ENCODE measurements at regions not wholly inside any gene's neighbourhood (a gene's known extent, or its start where the extent isn't known, plus 50 kb on each side); places are given as distances from the start of the nearest gene placed in this dataset.

- Histone ChIP-seq H3K27me3 (ENCODE audit: control insufficient read depth in 2 of 2, insufficient read depth in 2 of 2, low read length in 2 of 2) (no peaks in the 10 kb centered on the region), H3K4me3 (ENCODE audit: low read length in 2 of 2) (no peak overlapping the region), H3K4me1 (ENCODE audit: control insufficient read depth in 2 of 2, insufficient read depth in 2 of 2, low read length in 2 of 2) (no peaks in the 10 kb centered on the region), H3K36me3 (ENCODE audit: control insufficient read depth in 2 of 2, insufficient read depth in 2 of 2, low read length in 2 of 2) (no peaks in the 10 kb centered on the region), H3K27ac (ENCODE audit: low read depth in 2 of 2, low read length in 2 of 2) (no peak overlapping the region), H3K9me3 (ENCODE audit: control insufficient read depth in 2 of 2, low read length in 2 of 2) (no peaks in the 10 kb centered on the region), H3K9ac (ENCODE audit: low read depth in 1 of 2, low read length in 2 of 2) (no peak overlapping the region)
Measured at GRCh38 chr6:3900744-3901336, 51.7 kb downstream of the FAM50B start.

- Histone ChIP-seq H3K27me3 (ENCODE audit: control insufficient read depth in 2 of 2, insufficient read depth in 2 of 2, low read length in 2 of 2) (no peaks in the 10 kb centered on the region), H3K4me3 (ENCODE audit: low read length in 2 of 2) (no peak overlapping the region), H3K9ac (ENCODE audit: low read depth in 1 of 2, low read length in 2 of 2) (no peak overlapping the region), H3K27ac (ENCODE audit: low read depth in 2 of 2, low read length in 2 of 2) (no peak overlapping the region), H3K36me3 (ENCODE audit: control insufficient read depth in 2 of 2, insufficient read depth in 2 of 2, low read length in 2 of 2) (no peaks in the 10 kb centered on the region), H3K4me1 (ENCODE audit: control insufficient read depth in 2 of 2, insufficient read depth in 2 of 2, low read length in 2 of 2) (no peaks in the 10 kb centered on the region), H3K9me3 (ENCODE audit: control insufficient read depth in 2 of 2, low read length in 2 of 2) (no peaks in the 10 kb centered on the region)
Measured at GRCh38 chr6:3902871-3903648, 53.9 kb downstream of the FAM50B start.

- Histone ChIP-seq H3K4me3 (ENCODE audit: low read length in 2 of 2) (no peak overlapping the region), H3K27me3 (ENCODE audit: control insufficient read depth in 2 of 2, insufficient read depth in 2 of 2, low read length in 2 of 2) (no peaks in the 10 kb centered on the region), H3K4me1 (ENCODE audit: control insufficient read depth in 2 of 2, insufficient read depth in 2 of 2, low read length in 2 of 2) (no peaks in the 10 kb centered on the region), H3K36me3 (ENCODE audit: control insufficient read depth in 2 of 2, insufficient read depth in 2 of 2, low read length in 2 of 2) (no peaks in the 10 kb centered on the region), H3K9ac (ENCODE audit: low read depth in 1 of 2, low read length in 2 of 2) (no peak overlapping the region), H3K9me3 (ENCODE audit: control insufficient read depth in 2 of 2, low read length in 2 of 2) (no peaks in the 10 kb centered on the region), H3K27ac (ENCODE audit: low read depth in 2 of 2, low read length in 2 of 2) (no peak overlapping the region)
Measured at GRCh38 chr6:3904518-3904917, 55.3 kb downstream of the FAM50B start.

GRCh38 chr6:3905945-3906845, 57.0 kb downstream of the FAM50B start:
- Histone ChIP-seq H3K4me1 (ENCODE audit: control insufficient read depth in 2 of 2, insufficient read depth in 2 of 2, low read length in 2 of 2) (no peaks in the 10 kb centered on the region), H3K27me3 (ENCODE audit: control insufficient read depth in 2 of 2, insufficient read depth in 2 of 2, low read length in 2 of 2) (no peaks in the 10 kb centered on the region), H3K9ac (ENCODE audit: low read depth in 1 of 2, low read length in 2 of 2) (no peak overlapping the region), H3K27ac (ENCODE audit: low read depth in 2 of 2, low read length in 2 of 2) (no peak overlapping the region), H3K9me3 (ENCODE audit: control insufficient read depth in 2 of 2, low read length in 2 of 2) (no peaks in the 10 kb centered on the region), H3K4me3 (ENCODE audit: low read length in 2 of 2) (no peak overlapping the region), H3K36me3 (ENCODE audit: control insufficient read depth in 2 of 2, insufficient read depth in 2 of 2, low read length in 2 of 2) (no peaks in the 10 kb centered on the region)

GRCh38 chr6:3906846-3907151, 57.6 kb downstream of the FAM50B start:
- no peaks in the 10 kb centered on the region for H3K4me1 ChIP-seq (ENCODE audit: control insufficient read depth in 2 of 2, insufficient read depth in 2 of 2, low read length in 2 of 2)
- no peaks in the 10 kb centered on the region for H3K27me3 ChIP-seq (ENCODE audit: control insufficient read depth in 2 of 2, insufficient read depth in 2 of 2, low read length in 2 of 2)
- H3K27ac ChIP-seq (ENCODE audit: low read depth in 2 of 2, low read length in 2 of 2): no peak overlapping the region
- no peaks in the 10 kb centered on the region for H3K9me3 ChIP-seq (ENCODE audit: control insufficient read depth in 2 of 2, low read length in 2 of 2)
- no peak overlapping the region for H3K9ac ChIP-seq (ENCODE audit: low read depth in 1 of 2, low read length in 2 of 2)
- H3K4me3 ChIP-seq (ENCODE audit: low read length in 2 of 2): no peak overlapping the region
- H3K36me3 ChIP-seq (ENCODE audit: control insufficient read depth in 2 of 2, insufficient read depth in 2 of 2, low read length in 2 of 2): no peaks in the 10 kb centered on the region

- H3K27ac ChIP-seq (ENCODE audit: low read depth in 2 of 2, low read length in 2 of 2): no peak overlapping the region
- H3K4me1 ChIP-seq (ENCODE audit: control insufficient read depth in 2 of 2, insufficient read depth in 2 of 2, low read length in 2 of 2): peaks cover 3% of the 10 kb centered on the region in 2 donors
- no peaks in the 10 kb centered on the region for H3K9me3 ChIP-seq (ENCODE audit: control insufficient read depth in 2 of 2, low read length in 2 of 2)
- no peaks in the 10 kb centered on the region for H3K36me3 ChIP-seq (ENCODE audit: control insufficient read depth in 2 of 2, insufficient read depth in 2 of 2, low read length in 2 of 2)
- no peaks in the 10 kb centered on the region for H3K27me3 ChIP-seq (ENCODE audit: control insufficient read depth in 2 of 2, insufficient read depth in 2 of 2, low read length in 2 of 2)
- H3K4me3 ChIP-seq (ENCODE audit: low read length in 2 of 2): no peak overlapping the region
- H3K9ac ChIP-seq (ENCODE audit: low read depth in 1 of 2, low read length in 2 of 2): no peak overlapping the region
Measured at GRCh38 chr6:3908223-3908622, 59.0 kb downstream of the FAM50B start.

GRCh38 chr6:3908961-3909360, 59.8 kb downstream of the FAM50B start:
- Histone ChIP-seq H3K27ac (ENCODE audit: low read depth in 2 of 2, low read length in 2 of 2) (no peak overlapping the region), H3K27me3 (ENCODE audit: control insufficient read depth in 2 of 2, insufficient read depth in 2 of 2, low read length in 2 of 2) (no peaks in the 10 kb centered on the region), H3K9ac (ENCODE audit: low read depth in 1 of 2, low read length in 2 of 2) (no peak overlapping the region), H3K36me3 (ENCODE audit: control insufficient read depth in 2 of 2, insufficient read depth in 2 of 2, low read length in 2 of 2) (no peaks in the 10 kb centered on the region), H3K9me3 (ENCODE audit: control insufficient read depth in 2 of 2, low read length in 2 of 2) (no peaks in the 10 kb centered on the region), H3K4me3 (ENCODE audit: low read length in 2 of 2) (no peak overlapping the region), H3K4me1 (ENCODE audit: control insufficient read depth in 2 of 2, insufficient read depth in 2 of 2, low read length in 2 of 2) (peaks cover 4 to 6% of the 10 kb centered on the region in 2 donors)

GRCh38 chr6:3910106-3910663, 61.0 kb downstream of the FAM50B start:
- Histone ChIP-seq H3K4me1 (ENCODE audit: control insufficient read depth in 2 of 2, insufficient read depth in 2 of 2, low read length in 2 of 2) (peaks cover 4 to 9% of the 10 kb centered on the region in 2 donors), H3K9me3 (ENCODE audit: control insufficient read depth in 2 of 2, low read length in 2 of 2) (no peaks in the 10 kb centered on the region), H3K27me3 (ENCODE audit: control insufficient read depth in 2 of 2, insufficient read depth in 2 of 2, low read length in 2 of 2) (no peaks in the 10 kb centered on the region), H3K27ac (ENCODE audit: low read depth in 2 of 2, low read length in 2 of 2) (no peak overlapping the region), H3K36me3 (ENCODE audit: control insufficient read depth in 2 of 2, insufficient read depth in 2 of 2, low read length in 2 of 2) (no peaks in the 10 kb centered on the region), H3K4me3 (ENCODE audit: low read length in 2 of 2) (no peak overlapping the region), H3K9ac (ENCODE audit: low read depth in 1 of 2, low read length in 2 of 2) (no peak overlapping the region)

- Histone ChIP-seq H3K4me1 (ENCODE audit: control insufficient read depth in 2 of 2, insufficient read depth in 2 of 2, low read length in 2 of 2) (peaks cover 4 to 9% of the 10 kb centered on the region in 2 donors), H3K36me3 (ENCODE audit: control insufficient read depth in 2 of 2, insufficient read depth in 2 of 2, low read length in 2 of 2) (no peaks in the 10 kb centered on the region), H3K4me3 (ENCODE audit: low read length in 2 of 2) (no peak overlapping the region), H3K27me3 (ENCODE audit: control insufficient read depth in 2 of 2, insufficient read depth in 2 of 2, low read length in 2 of 2) (no peaks in the 10 kb centered on the region), H3K27ac (ENCODE audit: low read depth in 2 of 2, low read length in 2 of 2) (no peak overlapping the region), H3K9me3 (ENCODE audit: control insufficient read depth in 2 of 2, low read length in 2 of 2) (no peaks in the 10 kb centered on the region), H3K9ac (ENCODE audit: low read depth in 1 of 2, low read length in 2 of 2) (no peak overlapping the region)
Measured at GRCh38 chr6:3911130-3911529, 62.0 kb downstream of the FAM50B start.

All from mucosa of rectum (tissue), 2 donors.